Ishikawa (cell line): ENCODE measurements at regions not wholly inside any gene's neighbourhood (a gene's known extent, or its start where the extent isn't known, plus 50 kb on each side); places are given as distances from the start of the nearest gene placed in this dataset.

Experiments
- CEBPB ChIP-seq: IDR thresholded peaks from 2 replicates; pipeline ENCODE4 v1.6.1; 2012
- CREB1 ChIP-seq: IDR thresholded peaks from 2 replicates; pipeline ENCODE4 v1.6.1; 2012; ENCODE audit warnings: low read depth
- EGR1 ChIP-seq: IDR thresholded peaks from 2 replicates; pipeline ENCODE4 v1.6.1; 2012
- EP300 ChIP-seq: IDR thresholded peaks from 2 replicates; pipeline ENCODE4 v1.6.1; 2012; ENCODE audit warnings: borderline replicate concordance
- FOXM1 ChIP-seq: IDR thresholded peaks from 2 replicates; pipeline ENCODE4 v1.6.1; 2012; ENCODE audit warnings: low read depth, borderline replicate concordance
- MAX ChIP-seq: IDR thresholded peaks from 2 replicates; pipeline ENCODE4 v1.6.1; 2012
- NFIC ChIP-seq: IDR thresholded peaks from 2 replicates; pipeline ENCODE4 v1.6.1; 2012
- RAD21 ChIP-seq: IDR thresholded peaks from 2 replicates; pipeline ENCODE4 v1.6.1; 2012; ENCODE audit warnings: low read depth
- REST ChIP-seq: IDR thresholded peaks from 2 replicates; pipeline ENCODE4 v1.6.1; 2012; ENCODE audit warnings: low read depth, mild to moderate bottlenecking
- TAF1 ChIP-seq: IDR thresholded peaks from 2 replicates; pipeline ENCODE4 v1.6.1; 2012; ENCODE audit warnings: low read depth, mild to moderate bottlenecking
- TCF12 ChIP-seq: IDR thresholded peaks from 2 replicates; pipeline ENCODE4 v1.6.1; 2012; ENCODE audit warnings: low read depth
- TEAD4 ChIP-seq: IDR thresholded peaks from 2 replicates; pipeline ENCODE4 v1.6.1; 2012
- USF1 ChIP-seq: IDR thresholded peaks from 2 replicates; pipeline ENCODE4 v1.6.1; 2012
- YY1 ChIP-seq: IDR thresholded peaks from 2 replicates; pipeline ENCODE4 v1.6.1; 2012; ENCODE audit warnings: low read depth
- ZBTB7A ChIP-seq: IDR thresholded peaks from 2 replicates; pipeline ENCODE4 v1.6.1; 2012; ENCODE audit warnings: low read depth

- TF ChIP-seq CREB1 (no peak), EP300 (no peak), REST (no peak), TCF12 (no peak), NFIC (no peak), MAX (no peak), YY1 (no peak), USF1 (no peak), ZBTB7A (no peak), EGR1 (no peak), CEBPB (no peak), RAD21 (no peak), TEAD4 (no peak), FOXM1 (no peak), TAF1 (no peak)
These were observed 190.0 kb upstream of the BMP2 start for GRCh38 chr20:6577451-6577850.

GRCh38 chr20:6576726-6577125 is 190.8 kb upstream of the BMP2 start:
- TF ChIP-seq CREB1 (no peak), EP300 (no peak), ZBTB7A (no peak), CEBPB (no peak), NFIC (no peak), TAF1 (no peak), REST (no peak), TCF12 (no peak), YY1 (no peak), RAD21 (no peak), MAX (no peak), USF1 (no peak), TEAD4 (no peak), EGR1 (no peak), FOXM1 (no peak)

- no peak for TF ChIP-seq USF1
- TF ChIP-seq MAX = no peak
- TF ChIP-seq FOXM1 = no peak
- TF ChIP-seq TEAD4 = no peak
- no peak for TF ChIP-seq RAD21
- no peak for TF ChIP-seq ZBTB7A
- TF ChIP-seq CREB1 = no peak
- no peak for TF ChIP-seq TCF12
- no peak for TF ChIP-seq CEBPB
- TF ChIP-seq TAF1 = no peak
- TF ChIP-seq EP300 = no peak
- TF ChIP-seq YY1 = no peak
- no peak for TF ChIP-seq REST
- TF ChIP-seq EGR1 = no peak
- TF ChIP-seq NFIC = no peak
These were observed 191.5 kb upstream of the BMP2 start for GRCh38 chr20:6575912-6576401.
